ENCODE measurements at regions not wholly inside any gene's neighbourhood (a gene's known extent, or its start where the extent isn't known, plus 50 kb on each side); places are given as distances from the start of the nearest gene placed in this dataset.

DNA sequence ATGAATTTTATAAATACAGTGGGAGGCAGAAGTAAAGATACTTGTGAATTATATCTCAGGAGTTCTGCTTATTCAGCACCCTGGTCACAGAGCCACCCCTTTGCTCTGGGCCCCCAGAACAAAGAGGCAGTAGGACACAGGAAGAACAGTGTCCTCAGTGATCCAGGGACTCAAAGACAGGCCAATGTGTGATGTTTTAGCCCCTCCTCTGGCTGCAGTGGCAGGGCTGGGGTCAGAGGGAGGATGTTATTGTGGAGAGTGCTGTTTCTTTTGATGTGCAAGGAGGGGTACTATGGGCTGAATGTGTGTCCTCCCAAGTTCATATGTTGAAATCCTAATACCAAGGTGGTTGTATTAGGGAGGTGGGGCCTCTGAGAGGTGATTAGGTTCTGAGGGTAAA, 74.1 kb upstream of the MAP3K7 start:
- TF ChIP-seq CTCF (IDR thresholded peaks at IDR 0.05) (no peak), POLR2A (IDR thresholded peaks at IDR 0.05) (no peak), POLR2AphosphoS5 (IDR thresholded peaks at IDR 0.05) (no peak)

Data from upper lobe of left lung (tissue), 4 donors.